Stimulated activated CD8-positive, alpha-beta memory T cell treated with anti-CD3 and anti-CD28 coated beads, Interleukin-15, amount 100 ng/mL, for 4 hours (primary cell): ENCODE measurements at regions not wholly inside any gene's neighbourhood (a gene's known extent, or its start where the extent isn't known, plus 50 kb on each side); places are given as distances from the start of the nearest gene placed in this dataset.
"Not testable (repeated sequence)": the region's sequence is repeated elsewhere in the genome, so short reads cannot be mapped to it uniquely, and the experiment has no call there.

Source experiments
- DNase-seq, 2 donors: peaks; one replicate each; pipeline ENCODE4 v3.0.0-alpha.2; 2020; ENCODE audit warnings: low read depth in 2 of 2

DNA sequence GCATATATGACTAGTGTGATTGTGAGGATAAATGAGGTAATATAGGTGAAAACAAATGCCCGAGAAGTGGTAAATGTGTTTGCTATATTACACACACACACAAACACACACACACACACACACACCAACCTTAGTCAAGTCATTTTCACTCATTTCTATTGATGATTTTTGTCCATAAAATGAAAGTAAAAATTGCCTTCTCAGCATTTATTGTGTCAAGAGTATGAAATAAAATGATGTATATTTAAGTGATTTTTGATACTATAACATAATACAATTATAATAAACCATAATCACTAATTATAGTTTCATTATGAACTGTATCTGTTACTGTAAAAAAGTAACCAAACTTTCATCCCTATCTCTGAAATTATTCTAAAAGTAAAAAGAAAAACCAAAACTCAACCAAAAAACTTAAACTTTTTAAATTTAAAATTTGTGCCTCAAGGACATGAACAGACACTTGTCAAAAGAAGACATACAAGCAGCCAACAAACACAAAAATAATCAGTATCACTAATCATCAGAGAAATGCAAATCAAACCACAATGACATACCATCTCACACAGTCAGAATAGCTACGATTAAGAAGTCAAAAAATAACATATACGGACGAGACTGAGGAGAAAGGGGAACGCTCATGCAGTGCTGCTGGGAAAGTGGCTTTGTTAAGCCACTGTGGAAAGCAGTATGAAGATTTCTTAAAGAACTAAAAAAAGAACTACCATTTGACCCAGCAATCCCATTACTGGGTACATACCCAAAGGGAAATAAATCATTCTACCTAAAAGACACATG lies 601.0 kb downstream of the TMA16 start:
- no peak for DNase-seq

DNA sequence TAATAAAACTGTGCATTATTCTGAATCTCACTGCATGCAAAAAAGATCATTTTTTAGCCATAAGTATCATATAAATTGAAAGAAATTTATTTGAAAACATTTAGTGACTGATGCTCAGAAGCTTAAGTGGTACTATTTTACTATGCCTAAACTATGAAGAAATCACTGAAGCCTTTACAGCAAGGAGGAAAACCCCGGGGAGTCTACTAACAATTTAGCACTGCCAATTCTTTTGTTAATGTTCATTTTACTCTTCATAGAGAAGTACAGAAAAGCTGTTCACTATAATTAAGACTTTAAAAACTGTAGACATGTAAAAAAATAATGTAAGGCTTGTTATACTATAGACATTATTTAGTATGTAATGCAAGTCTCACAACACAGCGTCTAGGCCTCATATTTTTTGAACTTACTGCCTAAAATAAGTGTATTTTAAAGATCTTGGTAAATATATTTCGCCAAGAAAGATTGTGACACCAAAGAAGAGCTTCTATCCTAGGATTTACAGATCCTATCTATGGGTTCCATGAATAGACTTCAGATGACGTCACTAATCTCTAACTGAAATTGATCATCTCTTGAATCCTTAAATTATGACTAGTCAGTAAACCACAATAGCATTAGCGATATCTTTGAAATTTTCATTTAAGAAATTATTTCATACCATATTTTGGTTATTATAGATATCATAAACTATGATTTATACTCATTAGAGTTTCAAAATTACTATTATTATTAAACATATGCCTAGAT lies 602.5 kb downstream of the TMA16 start:
- DNase-seq, result no peak

DNA sequence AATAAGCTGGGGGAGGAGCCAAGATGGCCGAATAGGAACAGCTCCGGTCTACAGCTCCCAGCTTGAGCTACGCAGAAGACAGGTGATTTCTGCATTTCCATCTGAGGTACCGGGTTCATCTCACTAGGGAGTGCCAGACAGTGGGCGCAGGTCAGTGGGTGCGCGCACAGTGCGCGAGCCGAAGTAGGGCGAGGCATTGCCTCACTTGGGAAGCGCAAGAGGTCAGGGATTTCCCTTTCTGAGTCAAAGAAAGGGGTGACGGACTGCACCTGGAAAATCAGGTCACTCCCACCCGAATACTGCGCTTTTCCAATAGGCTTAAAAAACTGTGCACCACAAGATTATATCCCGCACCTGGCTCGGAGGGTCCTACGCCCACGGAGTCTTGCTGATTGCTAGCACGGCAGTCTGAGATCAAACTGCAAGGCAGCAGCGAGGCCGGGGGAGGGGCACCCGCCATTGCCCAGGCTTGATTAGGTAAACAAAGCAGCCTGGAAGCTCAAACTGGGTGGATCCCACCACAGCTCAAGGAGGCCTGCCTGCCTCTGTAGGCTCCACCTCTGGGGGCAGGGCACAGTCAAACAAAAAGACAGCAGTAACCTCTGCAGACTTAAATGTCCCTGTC lies 606.4 kb downstream of the TMA16 start:
- DNase-seq, result not testable (repeated sequence)

DNA sequence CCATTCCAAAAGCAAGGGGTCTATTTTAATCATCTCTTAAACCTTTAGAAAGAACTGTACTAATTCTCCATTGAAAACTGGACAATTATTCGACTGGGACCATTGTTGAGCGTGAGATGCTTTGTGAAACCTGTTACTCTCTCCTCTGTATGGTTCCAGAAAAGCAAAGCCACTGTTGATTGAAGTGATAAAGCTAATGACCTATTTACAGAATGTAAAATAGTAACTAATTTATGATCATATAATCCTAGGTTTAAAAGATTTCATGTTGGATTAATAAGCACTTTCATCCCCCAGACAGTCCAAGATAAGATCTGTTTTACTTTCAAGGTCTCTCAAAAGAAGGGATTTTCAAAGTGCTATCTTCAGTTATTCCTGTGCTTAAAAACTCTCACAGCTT lies 614.5 kb downstream of the TMA16 start:
- DNase-seq, result no peak

DNA sequence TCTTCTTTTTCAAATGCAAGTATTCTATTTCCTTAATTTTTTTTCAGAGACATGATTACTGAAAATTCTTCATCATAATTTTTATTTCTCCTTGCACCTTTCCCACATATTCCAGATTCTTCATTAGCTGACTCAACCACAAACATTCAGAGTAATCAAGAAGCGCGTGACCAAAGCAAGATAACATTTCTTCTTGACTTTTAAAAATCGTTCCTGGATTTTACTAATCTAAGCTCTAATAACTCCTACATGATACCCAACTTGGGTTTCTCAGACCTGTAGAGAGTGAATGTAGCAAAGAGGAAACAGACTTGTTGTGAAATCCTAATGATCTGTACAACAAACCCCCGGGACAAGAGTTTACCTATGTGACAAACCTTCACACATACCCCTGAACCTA lies 615.0 kb downstream of the TMA16 start:
- no peak for DNase-seq

- DNase-seq, result no peak
These were observed 620.7 kb downstream of the TMA16 start for GRCh38 chr4:164115236-164115635.

DNA sequence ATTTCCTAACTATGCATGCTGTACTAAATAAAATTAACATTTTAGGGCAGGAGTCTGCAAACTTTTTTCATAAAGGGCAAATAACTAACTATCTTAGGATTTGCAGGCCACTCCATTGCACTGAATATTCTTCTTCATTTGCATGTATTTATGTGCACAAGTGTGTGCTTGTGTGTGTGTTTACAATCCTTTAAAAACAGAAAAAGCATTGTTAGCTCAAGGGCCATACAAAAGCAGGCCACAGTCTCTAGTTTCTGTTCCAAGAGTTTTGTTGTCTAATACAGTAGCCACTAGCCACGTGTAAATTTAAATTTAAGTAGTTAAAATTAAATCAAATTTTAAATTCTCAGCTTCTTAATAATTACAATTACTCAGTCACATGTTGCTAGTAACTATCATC lies 621.8 kb downstream of the TMA16 start:
- DNase-seq, result no peak

DNA sequence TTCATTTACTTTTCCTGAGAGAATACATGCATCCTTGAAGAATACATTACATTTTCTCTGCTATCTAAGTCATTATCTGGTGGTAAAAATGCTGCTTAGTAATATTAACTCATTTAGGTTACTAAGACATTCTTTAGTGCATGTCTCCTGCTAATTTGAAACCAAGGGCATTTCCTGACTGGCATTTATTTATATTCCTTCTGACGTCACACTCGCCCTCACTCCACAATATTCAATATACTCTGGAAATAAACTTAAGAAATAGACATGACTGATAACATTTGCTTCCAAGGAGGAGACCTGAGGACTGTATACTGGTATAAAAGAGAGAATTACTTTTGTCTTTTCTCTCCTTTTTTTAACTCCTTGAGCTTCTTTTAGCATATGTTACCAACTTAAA lies 619.5 kb upstream of the SMIM31 start:
- DNase-seq, result no peak

DNA sequence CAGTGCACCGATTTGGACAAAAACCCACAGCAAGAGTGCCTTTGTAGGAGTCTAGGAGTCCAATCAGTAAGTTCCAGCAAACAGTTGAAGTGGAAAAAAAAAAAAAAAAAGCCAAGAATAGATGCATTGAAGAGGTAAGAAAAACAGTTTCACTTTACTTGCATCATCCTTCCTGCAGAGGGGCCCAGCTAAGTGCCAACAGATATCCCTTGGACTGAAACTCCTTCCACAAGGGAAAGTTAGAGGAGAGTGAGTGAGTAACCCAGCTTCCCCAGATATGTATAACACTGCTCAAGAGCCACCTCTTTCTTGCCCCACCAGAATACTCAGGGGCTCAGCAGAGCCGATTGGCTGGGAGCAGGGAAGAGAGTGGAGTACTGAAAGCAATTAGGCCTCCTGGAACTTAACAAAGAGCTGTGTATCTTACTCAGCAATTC lies 617.7 kb upstream of the SMIM31 start:
- no peak for DNase-seq

- no peak for DNase-seq
These were observed 615.4 kb upstream of the SMIM31 start for GRCh38 chr4:164138521-164138920.

GRCh38 chr4:164139291-164139690 lies 614.6 kb upstream of the SMIM31 start:
- no peak for DNase-seq

DNA sequence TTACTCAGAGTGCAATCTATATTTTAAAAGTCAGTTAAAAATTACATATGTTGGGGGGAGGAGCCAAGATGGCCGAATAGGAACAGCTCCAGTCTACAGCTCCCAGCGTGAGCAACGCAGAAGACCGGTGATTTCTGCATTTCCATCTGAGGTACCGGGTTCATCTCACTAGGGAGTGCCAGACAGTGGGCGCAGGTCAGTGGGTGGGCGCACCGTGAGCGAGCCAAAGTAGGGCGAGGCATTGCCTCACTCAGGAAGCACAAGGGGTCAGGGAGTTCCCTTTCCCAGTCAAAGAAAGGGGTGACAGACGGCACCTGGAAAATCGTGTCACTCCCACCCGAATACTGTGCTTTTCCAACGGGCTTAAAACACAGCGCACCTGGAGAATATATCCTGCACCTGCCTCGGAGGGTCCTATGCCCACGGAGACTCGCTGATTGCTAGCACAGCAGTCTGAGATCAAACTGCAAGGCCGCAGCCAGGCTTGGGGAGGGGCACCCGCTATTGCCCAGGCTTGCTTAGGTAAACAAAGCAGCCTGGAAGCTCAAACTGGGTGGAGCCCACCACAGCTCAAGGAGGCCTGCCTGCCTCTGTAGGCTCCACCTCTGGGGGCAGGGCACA lies 612.1 kb upstream of the SMIM31 start:
- DNase-seq, result not testable (repeated sequence)

DNA sequence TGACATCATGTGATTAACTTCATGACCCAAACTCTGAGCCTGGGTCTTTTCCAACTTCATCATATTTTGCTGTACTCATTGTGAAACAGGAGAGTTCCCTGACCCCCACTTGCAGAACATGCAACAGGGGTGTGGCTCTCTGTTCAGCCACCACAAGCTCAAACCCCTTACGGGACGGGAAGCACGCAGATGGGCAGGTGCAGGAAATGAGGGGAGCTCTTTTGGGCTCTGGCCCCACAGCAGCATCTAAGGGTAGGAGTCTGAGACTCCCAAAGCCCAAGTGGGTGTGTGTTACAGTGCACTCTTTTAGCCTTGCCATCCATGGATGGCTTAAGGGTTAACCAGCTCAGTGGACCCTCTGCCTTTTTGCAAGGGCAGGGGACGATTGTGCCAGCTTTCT lies 599.5 kb upstream of the SMIM31 start:
- no peak for DNase-seq

GRCh38 chr4:164169591-164169990 lies 584.3 kb upstream of the SMIM31 start:
- no peak for DNase-seq

DNA sequence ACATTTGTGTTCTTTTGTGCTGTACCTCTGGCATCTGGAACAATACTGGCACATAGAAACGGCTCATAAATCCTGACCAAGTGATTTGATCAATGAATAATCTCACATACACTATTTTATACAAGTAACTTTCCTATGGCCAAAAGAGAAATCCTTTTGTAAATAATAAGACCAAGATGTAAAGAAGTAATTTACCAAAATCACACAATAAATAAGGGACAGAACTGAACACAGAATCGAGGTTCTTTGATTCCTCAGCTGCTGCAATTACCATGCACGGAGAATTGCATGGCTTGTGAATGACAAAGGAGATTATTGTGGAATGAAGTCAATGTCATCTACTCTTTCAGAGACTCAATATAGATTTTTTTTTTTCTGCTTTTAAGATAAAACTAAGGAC lies 576.8 kb upstream of the SMIM31 start:
- DNase-seq, result no peak

GRCh38 chr4:164177753-164178152 lies 576.2 kb upstream of the SMIM31 start:
- no peak for DNase-seq

- DNase-seq, result no peak
These were observed 565.7 kb upstream of the SMIM31 start for GRCh38 chr4:164188236-164188635.

- DNase-seq, result no peak
These were observed 561.1 kb upstream of the SMIM31 start for GRCh38 chr4:164192844-164193243.

- no peak for DNase-seq
These were observed 560.3 kb upstream of the SMIM31 start for GRCh38 chr4:164193676-164194075.

DNA sequence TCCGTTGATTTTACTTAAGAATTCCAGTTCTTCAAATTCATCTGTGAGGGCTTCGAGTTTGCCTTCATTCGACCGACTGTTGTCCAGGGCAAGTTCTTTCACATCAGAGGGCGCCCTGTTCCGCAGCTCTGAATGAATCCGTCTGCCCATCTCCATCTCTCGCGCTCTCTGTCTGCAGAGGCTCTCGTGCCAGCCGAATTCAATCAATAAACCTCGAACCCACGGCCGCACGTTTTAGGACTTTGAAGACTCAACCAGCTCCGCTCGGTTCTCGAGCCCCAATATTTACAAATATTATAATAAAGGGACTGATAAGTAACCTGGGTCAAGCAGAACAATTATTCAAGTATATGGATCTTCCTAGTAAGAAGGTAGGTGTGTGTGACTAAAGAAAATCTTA lies 556.4 kb upstream of the SMIM31 start:
- DNase-seq, result no peak

- no peak for DNase-seq
These were observed 550.5 kb upstream of the SMIM31 start for GRCh38 chr4:164203476-164203875.

DNA sequence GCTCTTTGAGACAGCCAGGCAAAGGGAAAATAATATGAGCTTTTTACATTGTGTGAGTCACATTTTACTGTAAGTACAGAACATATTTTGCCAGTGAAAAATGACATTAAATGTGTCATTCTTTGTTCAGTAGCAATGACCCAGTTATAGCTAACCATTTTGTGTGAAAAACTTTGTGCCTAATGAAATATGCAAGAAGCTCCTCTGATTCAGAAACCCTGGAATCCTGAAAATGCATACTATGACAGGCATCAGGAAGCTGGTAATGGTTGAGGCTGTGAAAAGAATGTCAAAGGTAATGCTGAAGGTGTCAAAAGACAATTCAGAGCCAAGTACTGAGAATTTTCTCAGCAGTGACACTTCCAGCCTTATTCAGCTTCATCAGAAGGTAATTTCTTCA lies 549.5 kb upstream of the SMIM31 start:
- DNase-seq, result no peak
